ENCODE measurements at regions not wholly inside any gene's neighbourhood (a gene's known extent, or its start where the extent isn't known, plus 50 kb on each side); places are given as distances from the start of the nearest gene placed in this dataset.

DNA sequence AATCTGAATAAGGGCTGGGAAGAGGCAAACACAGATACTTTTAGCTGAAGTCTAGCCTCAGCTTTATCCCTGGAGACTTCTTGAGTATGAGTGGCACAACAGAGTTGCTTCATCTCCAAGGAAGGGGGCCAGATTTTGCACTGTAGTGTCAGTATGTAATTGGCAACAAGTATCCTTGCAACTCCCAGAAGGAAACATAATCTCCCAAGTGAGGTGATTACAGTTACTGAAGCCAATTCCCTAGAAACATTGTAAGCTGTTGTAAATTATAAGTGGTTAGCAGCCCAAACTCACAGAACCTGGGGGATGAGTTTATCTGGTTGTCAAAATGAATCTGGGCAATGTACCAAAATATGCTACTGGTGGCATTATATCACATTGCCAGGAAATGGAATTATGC is 2065.7 kb upstream of the PCDH20 start:
- TF ChIP-seq OSR1 (CRISPR knock-in tag; IDR thresholded peaks at IDR 0.05) (no peak), ZNF70 (CRISPR knock-in tag; IDR thresholded peaks at IDR 0.05) (no peak), CSDC2 (CRISPR knock-in tag; IDR thresholded peaks at IDR 0.05) (no peak), POU6F1 (CRISPR knock-in tag; IDR thresholded peaks at IDR 0.05; ENCODE audit: borderline replicate concordance, low read depth) (0 out of 2 replicates have a peak, but pooled peaks have one; percentile 37), ZNF8 (CRISPR knock-in tag; IDR thresholded peaks at IDR 0.05) (no peak), ESRRG (CRISPR knock-in tag; IDR thresholded peaks at IDR 0.05) (no peak)
- TF ChIP-seq, protein P1, sequence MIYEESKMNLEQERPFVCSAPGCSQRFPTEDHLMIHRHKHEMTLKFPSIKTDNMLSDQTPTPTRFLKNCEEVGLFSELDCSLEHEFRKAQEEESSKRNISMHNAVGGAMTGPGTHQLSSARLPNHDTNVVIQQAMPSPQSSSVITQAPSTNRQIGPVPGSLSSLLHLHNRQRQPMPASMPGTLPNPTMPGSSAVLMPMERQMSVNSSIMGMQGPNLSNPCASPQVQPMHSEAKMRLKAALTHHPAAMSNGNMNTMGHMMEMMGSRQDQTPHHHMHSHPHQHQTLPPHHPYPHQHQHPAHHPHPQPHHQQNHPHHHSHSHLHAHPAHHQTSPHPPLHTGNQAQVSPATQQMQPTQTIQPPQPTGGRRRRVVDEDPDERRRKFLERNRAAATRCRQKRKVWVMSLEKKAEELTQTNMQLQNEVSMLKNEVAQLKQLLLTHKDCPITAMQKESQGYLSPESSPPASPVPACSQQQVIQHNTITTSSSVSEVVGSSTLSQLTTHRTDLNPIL (CRISPR knock-in tag; IDR thresholded peaks at IDR 0.05; ENCODE audit: low read depth): no peak
